ENCODE measurements at regions not wholly inside any gene's neighbourhood (a gene's known extent, or its start where the extent isn't known, plus 50 kb on each side); places are given as distances from the start of the nearest gene placed in this dataset.

GRCh38 chr2:188869550-188869949, 104.6 kb upstream of the COL3A1 start:
- Mint-ChIP-seq H3K9me3 (peaks cover 5 to 11% (median 6%) of the 10 kb centered on the region in 3 donors), H3K27ac (no peak overlapping the region), H3K4me1 (no peaks in the 10 kb centered on the region), H3K4me3 (no peak overlapping the region), H3K27me3 (no peaks in the 10 kb centered on the region), H3K36me3 (no peaks in the 10 kb centered on the region)
- Histone ChIP-seq H3K9me3 (no peaks in the 10 kb centered on the region), H3K36me3 (ENCODE audit: control insufficient read depth in 2 of 2, extremely low read depth in 1 of 2, insufficient read depth in 1 of 2, low read length in 1 of 2) (no peaks in the 10 kb centered on the region), H3K27me3 (replicated peaks in 1 of 2; ENCODE audit: control insufficient read depth in 2 of 2, extremely low read depth in 1 of 2, insufficient read depth in 2 of 2, low read length in 1 of 2) (no peaks in the 10 kb centered on the region), H3K4me1 (ENCODE audit: control insufficient read depth in 1 of 2, extremely low read depth in 1 of 2, insufficient read depth in 2 of 2, low read length in 2 of 2) (no peaks in the 10 kb centered on the region), H3K4me3 (ENCODE audit: control insufficient read depth in 1 of 2, extremely low read depth in 1 of 2, low read length in 1 of 2) (no peak overlapping the region), H3K27ac (ENCODE audit: low read length) (no peak overlapping the region)
- CTCF ChIA-PET, result no interaction called here
- WGBS (ENCODE audit: insufficient coverage), result 68% methylated on average over 2 of the region's 2 CpGs
- no peak for ATAC-seq (replicated peaks in 1 of 4)
- POLR2A ChIA-PET, result no interaction called here
- DNase-seq, result no peak

GRCh38 chr2:188870289-188870688, 103.9 kb upstream of the COL3A1 start:
- POLR2A ChIA-PET, result no interaction called here
- ATAC-seq (replicated peaks in 1 of 4), result no peak
- Mint-ChIP-seq H3K4me3 (no peak overlapping the region), H3K4me1 (no peaks in the 10 kb centered on the region), H3K36me3 (no peaks in the 10 kb centered on the region), H3K9me3 (peaks cover 0 to 11% (median 5%) of the 10 kb centered on the region in 3 donors), H3K27me3 (no peaks in the 10 kb centered on the region), H3K27ac (no peak overlapping the region)
- H3K4me3 ChIP-seq (ENCODE audit: control insufficient read depth in 1 of 2, extremely low read depth in 1 of 2, low read length in 1 of 2), result no peak overlapping the region
- no peaks in the 10 kb centered on the region for H3K9me3 ChIP-seq
- CTCF ChIA-PET, result no interaction called here
- H3K27me3 ChIP-seq (replicated peaks in 1 of 2; ENCODE audit: control insufficient read depth in 2 of 2, extremely low read depth in 1 of 2, insufficient read depth in 2 of 2, low read length in 1 of 2), result no peaks in the 10 kb centered on the region
- H3K27ac ChIP-seq (ENCODE audit: low read length), result no peak overlapping the region
- no CpG with 5 or more reads among the region's 1 CpG for WGBS (ENCODE audit: insufficient coverage)
- no peaks in the 10 kb centered on the region for H3K36me3 ChIP-seq (ENCODE audit: control insufficient read depth in 2 of 2, extremely low read depth in 1 of 2, insufficient read depth in 1 of 2, low read length in 1 of 2)
- no peaks in the 10 kb centered on the region for H3K4me1 ChIP-seq (ENCODE audit: control insufficient read depth in 1 of 2, extremely low read depth in 1 of 2, insufficient read depth in 2 of 2, low read length in 2 of 2)
- no peak for DNase-seq

- no peak overlapping the region for H3K27ac Mint-ChIP-seq
- no peaks in the 10 kb centered on the region for H3K4me1 Mint-ChIP-seq
- WGBS (ENCODE audit: insufficient coverage), result 92% methylated on average over 5 of the region's 6 CpGs
- ATAC-seq (replicated peaks in 1 of 4) (no peak), DNase-seq (no peak)
- Histone ChIP-seq H3K27me3 (replicated peaks in 1 of 2; ENCODE audit: control insufficient read depth in 2 of 2, extremely low read depth in 1 of 2, insufficient read depth in 2 of 2, low read length in 1 of 2) (no peaks in the 10 kb centered on the region), H3K36me3 (ENCODE audit: control insufficient read depth in 2 of 2, extremely low read depth in 1 of 2, insufficient read depth in 1 of 2, low read length in 1 of 2) (no peaks in the 10 kb centered on the region), H3K9me3 (no peaks in the 10 kb centered on the region), H3K27ac (ENCODE audit: low read length) (no peak overlapping the region), H3K4me1 (ENCODE audit: control insufficient read depth in 1 of 2, extremely low read depth in 1 of 2, insufficient read depth in 2 of 2, low read length in 2 of 2) (no peaks in the 10 kb centered on the region), H3K4me3 (ENCODE audit: control insufficient read depth in 1 of 2, extremely low read depth in 1 of 2, low read length in 1 of 2) (no peak overlapping the region)
- H3K36me3 Mint-ChIP-seq, result no peaks in the 10 kb centered on the region
- CTCF ChIA-PET, result no interaction called here
- H3K27me3 Mint-ChIP-seq, result no peaks in the 10 kb centered on the region
- no peak overlapping the region for H3K4me3 Mint-ChIP-seq
- POLR2A ChIA-PET, result no interaction called here
- peaks cover 0 to 3% (median 0%) of the 10 kb centered on the region in 3 donors for H3K9me3 Mint-ChIP-seq
Measured at GRCh38 chr2:188875104-188875503, 99.1 kb upstream of the COL3A1 start.

GRCh38 chr2:188878716-188879115, 95.5 kb upstream of the COL3A1 start:
- no peaks in the 10 kb centered on the region for H3K4me1 ChIP-seq (ENCODE audit: control insufficient read depth in 1 of 2, extremely low read depth in 1 of 2, insufficient read depth in 2 of 2, low read length in 2 of 2)
- H3K4me1 Mint-ChIP-seq, result no peaks in the 10 kb centered on the region
- no peak overlapping the region for H3K4me3 ChIP-seq (ENCODE audit: control insufficient read depth in 1 of 2, extremely low read depth in 1 of 2, low read length in 1 of 2)
- H3K9me3 Mint-ChIP-seq, result peaks cover 0 to 3% (median 0%) of the 10 kb centered on the region in 3 donors
- ChIA-PET POLR2A (no interaction called here), CTCF (no interaction called here)
- DNase-seq, result no peak
- H3K27ac ChIP-seq (ENCODE audit: low read length), result no peak overlapping the region
- no peaks in the 10 kb centered on the region for H3K27me3 Mint-ChIP-seq
- no peak overlapping the region for H3K4me3 Mint-ChIP-seq
- H3K9me3 ChIP-seq, result no peaks in the 10 kb centered on the region
- no peaks in the 10 kb centered on the region for H3K36me3 ChIP-seq (ENCODE audit: control insufficient read depth in 2 of 2, extremely low read depth in 1 of 2, insufficient read depth in 1 of 2, low read length in 1 of 2)
- no peaks in the 10 kb centered on the region for H3K27me3 ChIP-seq (replicated peaks in 1 of 2; ENCODE audit: control insufficient read depth in 2 of 2, extremely low read depth in 1 of 2, insufficient read depth in 2 of 2, low read length in 1 of 2)
- no peak overlapping the region for H3K27ac Mint-ChIP-seq
- no peaks in the 10 kb centered on the region for H3K36me3 Mint-ChIP-seq
- ATAC-seq (replicated peaks in 1 of 4), result no peak

GRCh38 chr2:188880740-188881139, 93.4 kb upstream of the COL3A1 start:
- no peaks in the 10 kb centered on the region for H3K4me1 Mint-ChIP-seq
- Histone ChIP-seq H3K36me3 (ENCODE audit: control insufficient read depth in 2 of 2, extremely low read depth in 1 of 2, insufficient read depth in 1 of 2, low read length in 1 of 2) (no peaks in the 10 kb centered on the region), H3K4me3 (ENCODE audit: control insufficient read depth in 1 of 2, extremely low read depth in 1 of 2, low read length in 1 of 2) (no peak overlapping the region), H3K4me1 (ENCODE audit: control insufficient read depth in 1 of 2, extremely low read depth in 1 of 2, insufficient read depth in 2 of 2, low read length in 2 of 2) (no peaks in the 10 kb centered on the region), H3K27me3 (replicated peaks in 1 of 2; ENCODE audit: control insufficient read depth in 2 of 2, extremely low read depth in 1 of 2, insufficient read depth in 2 of 2, low read length in 1 of 2) (no peaks in the 10 kb centered on the region), H3K27ac (ENCODE audit: low read length) (no peak overlapping the region), H3K9me3 (no peaks in the 10 kb centered on the region)
- ChIA-PET CTCF (interaction anchor here in 1 of 2 donors (0.7 kb wide), 1 partner anchor 1203 kb away, joined by 4 read pairs; no protein-coding TSS in a partner anchor), POLR2A (no interaction called here)
- no peaks in the 10 kb centered on the region for H3K36me3 Mint-ChIP-seq
- H3K27me3 Mint-ChIP-seq, result no peaks in the 10 kb centered on the region
- H3K9me3 Mint-ChIP-seq, result peaks cover 0 to 3% (median 0%) of the 10 kb centered on the region in 3 donors
- no peak for ATAC-seq (replicated peaks in 1 of 4)
- DNase-seq, result no peak
- no peak overlapping the region for H3K27ac Mint-ChIP-seq
- no peak overlapping the region for H3K4me3 Mint-ChIP-seq

GRCh38 chr2:188881434-188881833, 92.7 kb upstream of the COL3A1 start:
- CTCF ChIA-PET, result interaction anchor here in 1 of 2 donors (0.7 kb wide), 1 partner anchor 1204 kb away, joined by 4 read pairs; no protein-coding TSS in a partner anchor
- H3K27me3 Mint-ChIP-seq, result no peaks in the 10 kb centered on the region
- Histone ChIP-seq H3K36me3 (ENCODE audit: control insufficient read depth in 2 of 2, extremely low read depth in 1 of 2, insufficient read depth in 1 of 2, low read length in 1 of 2) (no peaks in the 10 kb centered on the region), H3K4me1 (ENCODE audit: control insufficient read depth in 1 of 2, extremely low read depth in 1 of 2, insufficient read depth in 2 of 2, low read length in 2 of 2) (no peaks in the 10 kb centered on the region), H3K9me3 (no peaks in the 10 kb centered on the region), H3K27ac (ENCODE audit: low read length) (no peak overlapping the region), H3K27me3 (replicated peaks in 1 of 2; ENCODE audit: control insufficient read depth in 2 of 2, extremely low read depth in 1 of 2, insufficient read depth in 2 of 2, low read length in 1 of 2) (no peaks in the 10 kb centered on the region), H3K4me3 (ENCODE audit: control insufficient read depth in 1 of 2, extremely low read depth in 1 of 2, low read length in 1 of 2) (no peak overlapping the region)
- H3K36me3 Mint-ChIP-seq, result no peaks in the 10 kb centered on the region
- no peak overlapping the region for H3K4me3 Mint-ChIP-seq
- 90% methylated on average over 1 of the region's 1 CpG for WGBS (ENCODE audit: insufficient coverage)
- H3K4me1 Mint-ChIP-seq, result no peaks in the 10 kb centered on the region
- peaks cover 0 to 3% (median 0%) of the 10 kb centered on the region in 3 donors for H3K9me3 Mint-ChIP-seq
- ATAC-seq (replicated peaks in 1 of 4), result no peak
- POLR2A ChIA-PET, result no interaction called here
- DNase-seq, result no peak
- no peak overlapping the region for H3K27ac Mint-ChIP-seq

- no peaks in the 10 kb centered on the region for H3K27me3 Mint-ChIP-seq
- WGBS (ENCODE audit: insufficient coverage), result no CpG with 5 or more reads among the region's 1 CpG
- ChIA-PET POLR2A (no interaction called here), CTCF (no interaction called here)
- Histone ChIP-seq H3K27ac (ENCODE audit: low read length) (no peak overlapping the region), H3K27me3 (replicated peaks in 1 of 2; ENCODE audit: control insufficient read depth in 2 of 2, extremely low read depth in 1 of 2, insufficient read depth in 2 of 2, low read length in 1 of 2) (no peaks in the 10 kb centered on the region), H3K4me1 (ENCODE audit: control insufficient read depth in 1 of 2, extremely low read depth in 1 of 2, insufficient read depth in 2 of 2, low read length in 2 of 2) (no peaks in the 10 kb centered on the region), H3K4me3 (ENCODE audit: control insufficient read depth in 1 of 2, extremely low read depth in 1 of 2, low read length in 1 of 2) (no peak overlapping the region), H3K36me3 (ENCODE audit: control insufficient read depth in 2 of 2, extremely low read depth in 1 of 2, insufficient read depth in 1 of 2, low read length in 1 of 2) (no peaks in the 10 kb centered on the region), H3K9me3 (no peaks in the 10 kb centered on the region)
- H3K9me3 Mint-ChIP-seq, result peaks cover 0 to 3% (median 0%) of the 10 kb centered on the region in 3 donors
- H3K36me3 Mint-ChIP-seq, result no peaks in the 10 kb centered on the region
- H3K4me1 Mint-ChIP-seq, result no peaks in the 10 kb centered on the region
- DNase-seq, result no peak
- H3K27ac Mint-ChIP-seq, result no peak overlapping the region
- ATAC-seq (replicated peaks in 1 of 4), result no peak
- H3K4me3 Mint-ChIP-seq, result no peak overlapping the region
Measured at GRCh38 chr2:188884046-188884445, 90.1 kb upstream of the COL3A1 start.
